ENCODE measurements at regions not wholly inside any gene's neighbourhood (a gene's known extent, or its start where the extent isn't known, plus 50 kb on each side); places are given as distances from the start of the nearest gene placed in this dataset.
"Not testable (repeated sequence)": the region's sequence is repeated elsewhere in the genome, so short reads cannot be mapped to it uniquely, and the experiment has no call there.

GRCh38 chr6:150755042-150755441 is 110.5 kb upstream of the MTHFD1L start:
- Histone ChIP-seq H3K36me3 (replicated peaks; ENCODE audit: insufficient read depth, low read depth) (no peaks in the 10 kb centered on the region), H3K27me3 (no peaks in the 10 kb centered on the region), H3K9me2 (replicated peaks; ENCODE audit: insufficient read depth) (no peaks in the 10 kb centered on the region), H2AFZ (no peak overlapping the region), H3K4me2 (no peak overlapping the region), H3K4me3 (no peak overlapping the region), H3K4me1 (ENCODE audit: insufficient read depth) (peaks cover 8% of the 10 kb centered on the region), H4K20me1 (ENCODE audit: insufficient read depth, poor library complexity, severe bottlenecking) (no peaks in the 10 kb centered on the region), H3K27ac (no peak overlapping the region), H3K79me2 (peaks cover 5% of the 10 kb centered on the region), H3K9me3 (ENCODE audit: low read depth) (no peaks in the 10 kb centered on the region)
- no peak for DNase-seq (ENCODE audit: low spot score)
- WGBS (ENCODE audit: low lambda C conversion rate, missing lambda C conversion rate): 89% methylated on average over 9 of the region's 9 CpGs
- TF ChIP-seq EZH2phosphoT487 (IDR thresholded peaks at IDR 0.05; ENCODE audit: low read depth, severe bottlenecking, unreplicated experiment) (no peak), EZH2 (IDR thresholded peaks at IDR 0.05; ENCODE audit: borderline replicate concordance) (no peak)
- TF ChIP-seq, protein P1, sequence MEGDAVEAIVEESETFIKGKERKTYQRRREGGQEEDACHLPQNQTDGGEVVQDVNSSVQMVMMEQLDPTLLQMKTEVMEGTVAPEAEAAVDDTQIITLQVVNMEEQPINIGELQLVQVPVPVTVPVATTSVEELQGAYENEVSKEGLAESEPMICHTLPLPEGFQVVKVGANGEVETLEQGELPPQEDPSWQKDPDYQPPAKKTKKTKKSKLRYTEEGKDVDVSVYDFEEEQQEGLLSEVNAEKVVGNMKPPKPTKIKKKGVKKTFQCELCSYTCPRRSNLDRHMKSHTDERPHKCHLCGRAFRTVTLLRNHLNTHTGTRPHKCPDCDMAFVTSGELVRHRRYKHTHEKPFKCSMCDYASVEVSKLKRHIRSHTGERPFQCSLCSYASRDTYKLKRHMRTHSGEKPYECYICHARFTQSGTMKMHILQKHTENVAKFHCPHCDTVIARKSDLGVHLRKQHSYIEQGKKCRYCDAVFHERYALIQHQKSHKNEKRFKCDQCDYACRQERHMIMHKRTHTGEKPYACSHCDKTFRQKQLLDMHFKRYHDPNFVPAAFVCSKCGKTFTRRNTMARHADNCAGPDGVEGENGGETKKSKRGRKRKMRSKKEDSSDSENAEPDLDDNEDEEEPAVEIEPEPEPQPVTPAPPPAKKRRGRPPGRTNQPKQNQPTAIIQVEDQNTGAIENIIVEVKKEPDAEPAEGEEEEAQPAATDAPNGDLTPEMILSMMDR (IDR thresholded peaks at IDR 0.05; ENCODE audit: poor library complexity): no peak

- TF ChIP-seq EZH2 (IDR thresholded peaks at IDR 0.05; ENCODE audit: borderline replicate concordance) (no peak), EZH2phosphoT487 (IDR thresholded peaks at IDR 0.05; ENCODE audit: low read depth, severe bottlenecking, unreplicated experiment) (no peak)
- TF ChIP-seq, protein P1 (IDR thresholded peaks at IDR 0.05; ENCODE audit: poor library complexity): no peak
- no peak overlapping the region for H3K27ac ChIP-seq
Observed at GRCh38 chr6:150755524-150755923, 110.0 kb upstream of the MTHFD1L start.

GRCh38 chr6:150756173-150756572 is 109.3 kb upstream of the MTHFD1L start:
- WGBS (ENCODE audit: low lambda C conversion rate, missing lambda C conversion rate): 87% methylated on average over 7 of the region's 7 CpGs
- TF ChIP-seq EZH2 (IDR thresholded peaks at IDR 0.05; ENCODE audit: borderline replicate concordance): no peak
- TF ChIP-seq, protein P1 (IDR thresholded peaks at IDR 0.05; ENCODE audit: poor library complexity): no peak
- no peak for TF ChIP-seq EZH2phosphoT487 (IDR thresholded peaks at IDR 0.05; ENCODE audit: low read depth, severe bottlenecking, unreplicated experiment)

More at GRCh38 chr6:150755524-150755923, 110.0 kb upstream of the MTHFD1L start:
- no peaks in the 10 kb centered on the region for H3K9me3 ChIP-seq (ENCODE audit: low read depth)
- peaks cover 5% of the 10 kb centered on the region for H3K79me2 ChIP-seq
- no peak overlapping the region for H3K4me2 ChIP-seq
- H2AFZ ChIP-seq: no peak overlapping the region
- no peak for DNase-seq (ENCODE audit: low spot score)
- H3K9me2 ChIP-seq (replicated peaks; ENCODE audit: insufficient read depth): no peaks in the 10 kb centered on the region
- no peaks in the 10 kb centered on the region for H3K27me3 ChIP-seq
- H3K36me3 ChIP-seq (replicated peaks; ENCODE audit: insufficient read depth, low read depth): no peaks in the 10 kb centered on the region
- peaks cover 8% of the 10 kb centered on the region for H3K4me1 ChIP-seq (ENCODE audit: insufficient read depth)
- no peaks in the 10 kb centered on the region for H4K20me1 ChIP-seq (ENCODE audit: insufficient read depth, poor library complexity, severe bottlenecking)
- WGBS (ENCODE audit: low lambda C conversion rate, missing lambda C conversion rate): 91% methylated on average over 10 of the region's 10 CpGs
- no peak overlapping the region for H3K4me3 ChIP-seq

GRCh38 chr6:150757807-150758206 is 107.7 kb upstream of the MTHFD1L start:
- H3K36me3 ChIP-seq (replicated peaks; ENCODE audit: insufficient read depth, low read depth); H3K79me2 ChIP-seq; H3K27ac ChIP-seq; H4K20me1 ChIP-seq (ENCODE audit: insufficient read depth, poor library complexity, severe bottlenecking); H2AFZ ChIP-seq; H3K4me1 ChIP-seq (ENCODE audit: insufficient read depth); H3K4me3 ChIP-seq; H3K27me3 ChIP-seq; H3K9me3 ChIP-seq (ENCODE audit: low read depth); H3K9me2 ChIP-seq (replicated peaks; ENCODE audit: insufficient read depth); H3K4me2 ChIP-seq; DNase-seq (ENCODE audit: low spot score): not testable (repeated sequence)
- 96% methylated on average over 4 of the region's 4 CpGs for WGBS (ENCODE audit: low lambda C conversion rate, missing lambda C conversion rate)

More at GRCh38 chr6:150756173-150756572, 109.3 kb upstream of the MTHFD1L start:
- H3K9me2 ChIP-seq (replicated peaks; ENCODE audit: insufficient read depth): no peaks in the 10 kb centered on the region
- no peaks in the 10 kb centered on the region for H3K9me3 ChIP-seq (ENCODE audit: low read depth)
- no peak overlapping the region for H3K4me3 ChIP-seq
- peaks cover 8% of the 10 kb centered on the region for H3K4me1 ChIP-seq (ENCODE audit: insufficient read depth)
- no peaks in the 10 kb centered on the region for H3K27me3 ChIP-seq
- H3K4me2 ChIP-seq: no peak overlapping the region
- no peak overlapping the region for H3K27ac ChIP-seq
- H2AFZ ChIP-seq: no peak overlapping the region
- peaks cover 5% of the 10 kb centered on the region for H3K79me2 ChIP-seq
- no peak for DNase-seq (ENCODE audit: low spot score)
- no peaks in the 10 kb centered on the region for H3K36me3 ChIP-seq (replicated peaks; ENCODE audit: insufficient read depth, low read depth)
- H4K20me1 ChIP-seq (ENCODE audit: insufficient read depth, poor library complexity, severe bottlenecking): no peaks in the 10 kb centered on the region

Measured in hepatocyte (in vitro differentiated cells).